ENCODE measurements at regions not wholly inside any gene's neighbourhood (a gene's known extent, or its start where the extent isn't known, plus 50 kb on each side); places are given as distances from the start of the nearest gene placed in this dataset.
"Not testable (repeated sequence)": the region's sequence is repeated elsewhere in the genome, so short reads cannot be mapped to it uniquely, and the experiment has no call there.

- H3K36me3 Mint-ChIP-seq: no peaks in the 10 kb centered on the region
- DNase-seq (ENCODE audit: extremely low spot score, unreplicated experiment): no peak
- no peaks in the 10 kb centered on the region for H3K4me1 Mint-ChIP-seq (ENCODE audit: unreplicated experiment)
- peaks cover 6% of the 10 kb centered on the region for H3K9me3 Mint-ChIP-seq
- no peak overlapping the region for H3K4me3 Mint-ChIP-seq
- no peaks in the 10 kb centered on the region for H3K27me3 Mint-ChIP-seq
- no peak overlapping the region for H3K27ac Mint-ChIP-seq
- TF ChIP-seq CTCF (conservative IDR thresholded peaks at IDR 0.05): no peak
Observed at GRCh38 chrX:97898798-97899197, 1015.1 kb downstream of the RPA4 start.

GRCh38 chrX:97907791-97908190 lies 1024.1 kb downstream of the RPA4 start:
- H3K27ac Mint-ChIP-seq: no peak overlapping the region
- no peak for TF ChIP-seq CTCF (conservative IDR thresholded peaks at IDR 0.05)
- no peak for DNase-seq (ENCODE audit: extremely low spot score, unreplicated experiment)
- no peak overlapping the region for H3K4me3 Mint-ChIP-seq
- no peaks in the 10 kb centered on the region for H3K27me3 Mint-ChIP-seq
- H3K9me3 Mint-ChIP-seq: no peaks in the 10 kb centered on the region
- H3K36me3 Mint-ChIP-seq: no peaks in the 10 kb centered on the region
- no peaks in the 10 kb centered on the region for H3K4me1 Mint-ChIP-seq (ENCODE audit: unreplicated experiment)

DNA sequence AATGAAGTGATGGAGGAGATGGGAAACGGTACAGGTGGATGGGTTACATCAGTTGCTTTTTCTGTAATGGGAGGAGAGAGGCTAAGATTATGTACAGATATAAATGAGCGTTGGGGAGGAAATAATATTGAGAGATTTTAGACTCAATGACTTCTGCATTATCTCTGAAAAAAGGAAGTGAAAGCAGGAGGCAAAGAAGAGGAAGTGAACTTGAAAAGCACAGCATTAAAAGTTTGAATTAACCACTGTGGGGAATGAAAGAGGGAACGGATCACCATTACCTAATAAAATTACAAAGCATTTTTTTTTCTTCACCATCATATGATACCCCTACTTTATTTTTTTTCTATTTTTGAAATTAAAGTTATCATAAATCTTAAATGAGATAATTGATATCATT lies 1025.5 kb downstream of the RPA4 start:
- Mint-ChIP-seq H3K4me3 (no peak overlapping the region), H3K4me1 (ENCODE audit: unreplicated experiment) (no peaks in the 10 kb centered on the region), H3K36me3 (no peaks in the 10 kb centered on the region), H3K9me3 (no peaks in the 10 kb centered on the region), H3K27ac (no peak overlapping the region), H3K27me3 (no peaks in the 10 kb centered on the region)
- DNase-seq (ENCODE audit: extremely low spot score, unreplicated experiment): no peak
- no peak for TF ChIP-seq CTCF (conservative IDR thresholded peaks at IDR 0.05)

DNA sequence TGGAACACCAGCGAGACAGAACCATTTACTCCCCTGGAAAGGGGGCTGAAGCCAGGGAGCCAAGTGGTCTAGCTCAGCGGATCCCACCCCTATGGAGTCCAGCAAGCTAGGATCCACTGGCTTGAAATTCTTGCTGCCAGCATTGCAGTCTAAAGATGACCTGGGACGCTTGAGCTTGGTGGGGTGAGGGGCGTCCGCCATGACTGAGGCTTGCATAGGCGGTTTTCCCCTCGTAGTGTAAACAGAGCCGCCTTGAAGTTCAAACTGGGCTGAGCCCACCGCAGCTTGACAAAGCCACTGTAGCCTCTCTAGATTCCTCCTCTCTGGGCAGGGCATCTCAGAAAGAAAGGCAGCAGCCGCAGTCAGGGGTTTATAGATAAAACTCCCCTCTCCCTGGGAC lies 1031.7 kb downstream of the RPA4 start:
- H3K27ac Mint-ChIP-seq; H3K36me3 Mint-ChIP-seq; H3K9me3 Mint-ChIP-seq; H3K27me3 Mint-ChIP-seq; DNase-seq (ENCODE audit: extremely low spot score, unreplicated experiment); H3K4me3 Mint-ChIP-seq; H3K4me1 Mint-ChIP-seq (ENCODE audit: unreplicated experiment): not testable (repeated sequence)

DNA sequence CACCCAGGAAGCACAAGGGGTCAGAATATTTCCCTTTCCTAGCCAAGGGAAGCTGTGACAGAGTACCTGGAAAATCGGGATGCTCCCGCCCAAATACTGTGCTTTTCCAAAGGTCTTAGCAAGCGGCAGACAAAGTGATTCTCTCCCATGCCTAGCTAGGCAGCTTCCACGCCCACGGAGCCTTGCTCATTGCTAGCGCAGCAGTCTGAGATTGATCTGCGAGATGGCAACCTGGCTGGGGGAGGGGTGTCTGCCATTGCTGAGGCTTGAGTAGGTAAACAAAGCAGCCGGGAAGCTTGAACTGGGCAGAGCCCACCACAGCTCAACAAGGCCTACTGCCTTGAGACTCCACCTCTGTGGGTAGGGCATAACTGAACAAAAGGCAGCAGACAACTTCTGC lies 1037.5 kb downstream of the RPA4 start:
- H3K27ac Mint-ChIP-seq; DNase-seq (ENCODE audit: extremely low spot score, unreplicated experiment); H3K36me3 Mint-ChIP-seq; H3K9me3 Mint-ChIP-seq; H3K4me3 Mint-ChIP-seq; H3K27me3 Mint-ChIP-seq; H3K4me1 Mint-ChIP-seq (ENCODE audit: unreplicated experiment): not testable (repeated sequence)

DNA sequence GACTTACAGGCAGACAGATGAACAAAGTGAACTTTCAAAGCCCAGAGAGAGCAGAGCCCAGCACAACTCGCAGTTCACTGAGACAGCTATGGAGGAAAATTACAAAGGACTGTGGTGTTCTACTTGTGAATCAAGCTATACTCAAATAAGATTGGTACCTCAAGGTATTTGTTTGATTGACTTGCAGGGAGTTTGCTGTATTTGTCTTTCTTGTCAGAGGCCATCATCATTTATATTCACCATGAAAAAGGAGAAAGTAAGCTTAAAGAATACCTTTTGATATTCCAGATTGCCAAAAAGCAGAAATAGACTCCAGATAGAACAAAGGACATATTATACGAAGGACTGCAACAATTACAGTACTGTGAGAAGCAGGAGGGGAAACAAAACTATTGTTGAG lies 1047.9 kb downstream of the RPA4 start:
- Mint-ChIP-seq H3K36me3 (no peaks in the 10 kb centered on the region), H3K27me3 (no peaks in the 10 kb centered on the region), H3K4me1 (ENCODE audit: unreplicated experiment) (no peaks in the 10 kb centered on the region), H3K27ac (no peak overlapping the region), H3K9me3 (no peaks in the 10 kb centered on the region), H3K4me3 (no peak overlapping the region)
- TF ChIP-seq CTCF (conservative IDR thresholded peaks at IDR 0.05): no peak
- no peak for DNase-seq (ENCODE audit: extremely low spot score, unreplicated experiment)

DNA sequence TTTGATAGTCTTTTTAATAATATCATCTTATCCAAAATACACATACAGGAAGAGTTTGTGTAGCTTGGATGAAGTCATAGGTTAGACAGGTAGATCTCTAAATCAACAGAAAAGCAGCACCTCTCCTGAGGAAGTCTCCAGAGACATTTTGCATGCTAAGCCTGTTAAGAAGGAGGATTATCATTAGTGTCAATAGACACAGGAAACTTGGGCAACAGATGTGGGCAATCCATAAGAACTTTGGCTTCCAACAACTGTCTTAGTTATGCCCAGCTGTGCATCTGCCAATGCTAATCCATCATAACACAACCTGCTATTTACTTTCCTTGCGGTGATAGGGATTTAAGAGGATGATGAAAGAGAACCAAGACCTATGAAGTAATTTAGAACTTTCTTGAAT lies 1052.6 kb downstream of the RPA4 start:
- no peak overlapping the region for H3K27ac Mint-ChIP-seq
- no peaks in the 10 kb centered on the region for H3K36me3 Mint-ChIP-seq
- no peak overlapping the region for H3K4me3 Mint-ChIP-seq
- TF ChIP-seq CTCF (conservative IDR thresholded peaks at IDR 0.05): no peak
- no peak for DNase-seq (ENCODE audit: extremely low spot score, unreplicated experiment)
- H3K9me3 Mint-ChIP-seq: no peaks in the 10 kb centered on the region
- no peaks in the 10 kb centered on the region for H3K27me3 Mint-ChIP-seq
- no peaks in the 10 kb centered on the region for H3K4me1 Mint-ChIP-seq (ENCODE audit: unreplicated experiment)

All from type B pancreatic cell (in vitro differentiated cells).